ENCODE measurements at regions not wholly inside any gene's neighbourhood (a gene's known extent, or its start where the extent isn't known, plus 50 kb on each side); places are given as distances from the start of the nearest gene placed in this dataset.

DNA sequence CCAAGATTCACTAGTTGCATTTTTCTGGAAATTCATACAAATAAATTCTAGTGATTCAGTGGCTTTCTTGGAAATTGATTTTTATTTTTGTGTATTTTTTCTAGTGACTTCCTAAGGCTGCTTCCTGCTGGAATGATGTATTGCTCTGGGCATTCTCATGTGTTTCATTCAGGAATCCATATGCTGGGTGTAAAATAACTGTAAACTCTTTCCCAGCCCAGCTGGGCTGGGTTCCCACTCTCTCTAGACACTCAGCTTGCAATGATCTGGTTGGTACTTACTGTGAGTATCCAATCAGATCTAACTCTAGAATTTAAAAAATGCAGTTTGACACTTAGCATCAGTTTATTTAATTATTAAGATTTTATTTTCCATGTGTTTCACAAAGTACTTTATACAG, 882.2 kb downstream of the STIM2 start:
- no peak overlapping the region for H3K4me3 ChIP-seq (ENCODE audit: low read depth, poor library complexity, severe bottlenecking)
- intact Hi-C loops (cut with DNase I; ENCODE audit: low total_unique reads) = no loop called here
- no peak for TF ChIP-seq POLR2A (IDR thresholded peaks at IDR 0.05)
- TF ChIP-seq, protein P1, sequence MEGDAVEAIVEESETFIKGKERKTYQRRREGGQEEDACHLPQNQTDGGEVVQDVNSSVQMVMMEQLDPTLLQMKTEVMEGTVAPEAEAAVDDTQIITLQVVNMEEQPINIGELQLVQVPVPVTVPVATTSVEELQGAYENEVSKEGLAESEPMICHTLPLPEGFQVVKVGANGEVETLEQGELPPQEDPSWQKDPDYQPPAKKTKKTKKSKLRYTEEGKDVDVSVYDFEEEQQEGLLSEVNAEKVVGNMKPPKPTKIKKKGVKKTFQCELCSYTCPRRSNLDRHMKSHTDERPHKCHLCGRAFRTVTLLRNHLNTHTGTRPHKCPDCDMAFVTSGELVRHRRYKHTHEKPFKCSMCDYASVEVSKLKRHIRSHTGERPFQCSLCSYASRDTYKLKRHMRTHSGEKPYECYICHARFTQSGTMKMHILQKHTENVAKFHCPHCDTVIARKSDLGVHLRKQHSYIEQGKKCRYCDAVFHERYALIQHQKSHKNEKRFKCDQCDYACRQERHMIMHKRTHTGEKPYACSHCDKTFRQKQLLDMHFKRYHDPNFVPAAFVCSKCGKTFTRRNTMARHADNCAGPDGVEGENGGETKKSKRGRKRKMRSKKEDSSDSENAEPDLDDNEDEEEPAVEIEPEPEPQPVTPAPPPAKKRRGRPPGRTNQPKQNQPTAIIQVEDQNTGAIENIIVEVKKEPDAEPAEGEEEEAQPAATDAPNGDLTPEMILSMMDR (IDR thresholded peaks at IDR 0.05) = no peak
- no peak for DNase-seq (ENCODE audit: low spot score in 2 of 2)

DNA sequence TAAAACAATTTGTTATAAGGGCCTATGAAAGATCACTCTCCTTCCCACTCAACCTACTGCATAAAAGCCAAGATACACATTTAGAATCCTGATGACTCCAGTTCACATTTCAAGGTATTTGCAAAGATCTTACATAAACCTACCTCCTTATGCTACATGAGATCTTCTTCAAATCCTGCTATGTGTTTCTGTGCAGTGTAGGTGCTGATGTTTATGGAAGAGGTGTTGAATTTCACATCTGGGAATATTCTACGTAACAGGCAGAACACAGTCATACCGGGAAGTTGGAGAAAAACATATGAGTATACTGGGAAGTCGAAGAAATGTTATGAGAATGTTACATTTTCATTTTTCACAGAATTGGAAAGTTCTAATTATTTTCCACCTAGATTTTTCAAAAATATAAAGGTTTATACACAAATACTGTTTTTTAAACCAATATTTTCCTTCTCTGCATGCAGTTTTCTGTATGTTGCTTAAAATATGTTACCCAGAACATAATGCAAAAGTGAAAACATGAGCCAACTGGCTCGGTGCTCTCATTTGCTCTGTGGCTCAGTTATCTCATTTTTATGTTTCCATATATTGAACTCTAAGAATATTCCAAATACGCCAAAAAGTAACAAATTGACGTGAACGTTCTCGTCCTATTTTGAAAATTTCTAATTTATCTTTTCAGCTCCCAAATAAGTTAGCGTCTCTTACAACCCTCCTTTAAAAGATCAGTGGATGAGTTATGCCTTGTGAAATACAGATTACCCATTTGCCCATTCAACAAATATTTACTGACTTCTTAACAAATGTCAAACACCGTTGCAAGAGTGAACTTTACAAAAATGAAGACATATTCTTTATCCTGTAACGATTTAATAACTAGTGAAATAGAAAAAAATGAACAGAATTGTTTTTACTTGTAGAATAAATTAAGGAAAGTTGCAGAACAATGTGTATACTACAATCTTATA, 899.3 kb downstream of the STIM2 start:
- 82 to 84% methylated on average over 11 of the region's 11 CpGs for WGBS, 2 donors
- no peak for DNase-seq (ENCODE audit: low spot score in 2 of 2)
- TF ChIP-seq, protein P1 (IDR thresholded peaks at IDR 0.05) = no peak
- TF ChIP-seq POLR2A (IDR thresholded peaks at IDR 0.05) = no peak
- intact Hi-C loops (cut with DNase I; ENCODE audit: low total_unique reads) = no loop called here
- H3K4me3 ChIP-seq (ENCODE audit: low read depth, poor library complexity, severe bottlenecking) = no peak overlapping the region

DNA sequence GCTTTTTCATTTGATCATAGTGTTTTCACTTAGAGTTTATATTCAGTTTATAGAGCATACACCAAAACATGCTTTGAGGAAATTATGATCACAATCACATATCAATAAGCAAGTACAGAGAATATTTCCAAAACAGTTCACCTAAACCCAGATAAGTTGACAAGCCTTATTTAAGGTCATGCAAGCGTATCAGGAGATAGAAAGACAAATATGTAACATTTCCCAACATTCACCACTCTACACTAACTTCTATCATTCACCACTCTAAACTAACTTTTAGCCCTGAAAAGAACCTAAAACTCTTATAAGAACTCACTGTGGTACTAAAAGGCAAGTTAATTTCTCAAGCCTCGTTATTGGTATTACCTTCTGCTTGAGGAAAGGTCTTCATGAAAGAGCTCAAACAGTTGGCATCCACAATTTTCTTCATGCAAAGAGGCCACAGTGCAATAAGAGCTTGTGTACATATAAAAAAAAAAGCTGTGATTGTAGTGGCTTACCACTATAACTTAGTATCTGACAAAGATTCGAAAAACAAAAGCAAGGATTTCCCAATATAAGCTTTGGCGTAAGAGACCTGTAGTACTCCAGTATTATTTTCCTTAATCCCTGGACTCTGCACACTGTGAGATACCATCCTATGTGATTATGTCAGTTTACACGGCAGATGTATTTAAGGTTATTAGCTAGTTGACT, 903.3 kb downstream of the STIM2 start:
- TF ChIP-seq, protein P1 (IDR thresholded peaks at IDR 0.05) = no peak
- no peak for TF ChIP-seq POLR2A (IDR thresholded peaks at IDR 0.05)
- no peak overlapping the region for H3K4me3 ChIP-seq (ENCODE audit: low read depth, poor library complexity, severe bottlenecking)
- intact Hi-C loops (cut with DNase I; ENCODE audit: low total_unique reads) = no loop called here
- no peak for DNase-seq (ENCODE audit: low spot score in 2 of 2)
- 81 to 84% methylated on average over 5 of the region's 5 CpGs for WGBS, 2 donors

DNA sequence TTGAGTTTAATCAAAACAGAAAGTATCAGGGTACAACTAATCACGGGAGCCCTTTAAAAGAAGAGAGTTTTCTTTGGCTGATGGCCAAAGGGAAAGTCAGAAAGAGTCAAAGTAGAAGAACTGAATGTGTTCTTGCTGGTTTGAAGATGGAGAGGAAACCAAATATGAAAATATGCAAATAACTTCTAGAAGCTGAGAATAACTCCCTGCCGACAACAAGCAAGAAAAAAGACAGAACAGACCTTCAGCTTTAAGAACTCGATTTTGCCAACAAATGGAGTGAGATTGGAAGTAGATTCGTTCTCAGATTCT, 903.8 kb downstream of the STIM2 start:
- intact Hi-C loops (cut with DNase I; ENCODE audit: low total_unique reads) = no loop called here
- H3K4me3 ChIP-seq (ENCODE audit: low read depth, poor library complexity, severe bottlenecking) = no peak overlapping the region
- TF ChIP-seq POLR2A (IDR thresholded peaks at IDR 0.05) = no peak
- TF ChIP-seq, protein P1 (IDR thresholded peaks at IDR 0.05) = no peak
- WGBS, 2 donors = 36 to 42% methylated on average over 4 of the region's 4 CpGs
- DNase-seq (ENCODE audit: low spot score in 2 of 2) = no peak

DNA sequence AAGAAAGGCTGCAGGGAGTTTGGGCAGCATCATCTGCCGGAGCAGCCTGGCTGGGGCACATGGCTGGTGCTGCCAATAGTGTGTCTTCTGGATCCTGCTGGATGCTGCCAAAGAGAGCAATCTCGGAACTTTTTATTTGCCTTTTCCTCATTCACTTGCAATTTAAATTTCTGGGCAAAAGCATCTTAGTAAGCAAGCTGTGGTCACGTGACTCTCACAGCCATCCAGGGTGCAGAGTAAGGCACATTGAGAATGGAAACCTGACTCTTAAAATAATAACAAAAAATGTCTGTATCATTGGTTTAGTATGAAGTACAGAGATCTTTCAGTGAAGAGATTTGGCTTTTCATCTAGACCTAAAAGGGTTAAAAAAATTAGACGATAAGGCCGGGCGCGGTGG, 910.3 kb downstream of the STIM2 start:
- WGBS, 2 donors = 86 to 91% methylated on average over 7 of the region's 7 CpGs
- TF ChIP-seq, protein P1 (IDR thresholded peaks at IDR 0.05) = no peak
- TF ChIP-seq POLR2A (IDR thresholded peaks at IDR 0.05) = no peak
- H3K4me3 ChIP-seq (ENCODE audit: low read depth, poor library complexity, severe bottlenecking) = no peak overlapping the region
- intact Hi-C loops (cut with DNase I; ENCODE audit: low total_unique reads) = no loop called here
- DNase-seq (ENCODE audit: low spot score in 2 of 2) = no peak

All from lower leg skin (tissue), 4 donors.